DND-41 (cell line): ENCODE measurements at regions not wholly inside any gene's neighbourhood (a gene's known extent, or its start where the extent isn't known, plus 50 kb on each side); places are given as distances from the start of the nearest gene placed in this dataset.
A peak's percentile ranks its signal among the peaks of the same experiment; 100 is the strongest.

Source experiments
- ATAC-seq: fragments of 200-7000 bp; cut with Tn5 transposase; 3 replicates; pipeline ENCODE4 v1.9.1; 2021; ENCODE audit warnings: low read depth; ENCODE audit not compliant: insufficient read depth
- DNase-seq: peaks from one replicate; pipeline ENCODE4 v3.0.0-alpha.2; 2020
- H2AFZ ChIP-seq: 2 replicates; pipeline ENCODE4 v1.6.0; 2012; ENCODE audit warnings: low read depth, low read length
- H3K27ac ChIP-seq: 2 replicates; pipeline ENCODE4 v1.5.1; 2012; ENCODE audit warnings: low read length, inconsistent platforms
- H3K27me3 ChIP-seq: fragments of 200-600 bp; sonication (generic); 2 replicates; pipeline ENCODE4 v1.6.0; 2012; ENCODE audit warnings: low read length, mild to moderate bottlenecking, inconsistent platforms; ENCODE audit not compliant: insufficient read depth, poor library complexity
- H3K36me3 ChIP-seq: 2 replicates; pipeline ENCODE4 v1.5.1; 2012; ENCODE audit warnings: low read length, inconsistent platforms; ENCODE audit not compliant: insufficient read depth
- H3K4me1 ChIP-seq: 2 replicates; pipeline ENCODE4 v1.5.1; 2012; ENCODE audit warnings: mild to moderate bottlenecking, low read length; ENCODE audit not compliant: insufficient read depth
- H3K4me2 ChIP-seq: 2 replicates; pipeline ENCODE4 v1.6.0; 2012; ENCODE audit warnings: mild to moderate bottlenecking, moderate library complexity, low read length, inconsistent platforms; ENCODE audit not compliant: insufficient read depth
- H3K4me3 ChIP-seq, 2 experiments: fragments of 200-600 bp in 1 of 2; shearing (Covaris generic) in 1 of 2; 2 replicates each; pipeline ENCODE4 v1.5.1; 2012 to 2016; ENCODE audit warnings: inconsistent platforms in 2 of 2, low read length in 2 of 2, mild to moderate bottlenecking in 2 of 2, low read depth in 1 of 2, moderate library complexity in 1 of 2
- H3K79me2 ChIP-seq: 2 replicates; pipeline ENCODE4 v1.6.0; 2012; ENCODE audit warnings: low read length, inconsistent platforms; ENCODE audit not compliant: insufficient read depth
- H3K9ac ChIP-seq: 2 replicates; pipeline ENCODE4 v1.6.0; 2012; ENCODE audit warnings: low read depth, mild to moderate bottlenecking, inconsistent platforms, low read length, moderate library complexity
- H3K9me3 ChIP-seq: 2 replicates; pipeline ENCODE4 v1.5.1; 2012; ENCODE audit warnings: low read length, moderate library complexity, mild to moderate bottlenecking, inconsistent platforms; ENCODE audit not compliant: insufficient read depth, severe bottlenecking
- H4K20me1 ChIP-seq: 2 replicates; pipeline ENCODE4 v1.6.0; 2012; ENCODE audit warnings: low read length; ENCODE audit not compliant: insufficient read depth
- EZH2 ChIP-seq: IDR thresholded peaks from 3 replicates; pipeline ENCODE4 v1.6.1; 2012; ENCODE audit warnings: borderline replicate concordance, low read depth, mild to moderate bottlenecking, moderate library complexity, low read length, inconsistent platforms; ENCODE audit not compliant: severe bottlenecking
- TF ChIP-seq, protein P1 (sequence below): IDR thresholded peaks from 2 replicates; pipeline ENCODE4 v1.5.1; 2012; ENCODE audit warnings: borderline replicate concordance, low read length, moderate library complexity, mild to moderate bottlenecking; ENCODE audit not compliant: poor library complexity, severe bottlenecking; ENCODE audit errors: extremely low read depth

DNA sequence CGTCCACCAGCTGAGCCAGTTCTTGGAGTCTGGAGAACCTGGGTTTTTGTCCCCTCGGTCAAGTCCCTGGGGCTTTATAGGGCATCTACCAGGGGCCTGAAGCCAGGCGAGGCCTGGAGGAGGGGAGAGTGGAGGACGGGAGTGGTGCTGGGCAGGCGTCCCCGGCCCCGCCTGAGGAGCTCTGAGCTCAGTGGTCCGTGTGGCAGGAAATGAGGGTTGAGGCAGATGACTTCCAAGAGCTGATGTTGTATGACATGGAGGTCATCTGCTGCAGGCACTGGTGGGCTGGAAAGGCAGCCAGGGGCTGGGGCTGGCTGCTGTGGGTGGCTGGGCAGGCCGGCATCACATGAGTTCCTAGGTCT lies 118.5 kb upstream of the HS6ST1 start:
- Histone ChIP-seq H3K4me1 (peaks cover 38% of the 10 kb centered on the region), H3K36me3 (no peaks in the 10 kb centered on the region), H3K27ac (0 out of 2 replicates have a peak overlapping the region, but pooled peaks have one; percentile 14), H3K27me3 (no peaks in the 10 kb centered on the region), H3K79me2 (no peaks in the 10 kb centered on the region), H2AFZ (no peak overlapping the region), H3K9ac (no peak overlapping the region), H3K9me3 (no peaks in the 10 kb centered on the region), H3K4me3 (no peak overlapping the region), H4K20me1 (no peaks in the 10 kb centered on the region), H3K4me2 (no peak overlapping the region)
- ATAC-seq (no peak), DNase-seq (no peak)
- TF ChIP-seq, protein P1, sequence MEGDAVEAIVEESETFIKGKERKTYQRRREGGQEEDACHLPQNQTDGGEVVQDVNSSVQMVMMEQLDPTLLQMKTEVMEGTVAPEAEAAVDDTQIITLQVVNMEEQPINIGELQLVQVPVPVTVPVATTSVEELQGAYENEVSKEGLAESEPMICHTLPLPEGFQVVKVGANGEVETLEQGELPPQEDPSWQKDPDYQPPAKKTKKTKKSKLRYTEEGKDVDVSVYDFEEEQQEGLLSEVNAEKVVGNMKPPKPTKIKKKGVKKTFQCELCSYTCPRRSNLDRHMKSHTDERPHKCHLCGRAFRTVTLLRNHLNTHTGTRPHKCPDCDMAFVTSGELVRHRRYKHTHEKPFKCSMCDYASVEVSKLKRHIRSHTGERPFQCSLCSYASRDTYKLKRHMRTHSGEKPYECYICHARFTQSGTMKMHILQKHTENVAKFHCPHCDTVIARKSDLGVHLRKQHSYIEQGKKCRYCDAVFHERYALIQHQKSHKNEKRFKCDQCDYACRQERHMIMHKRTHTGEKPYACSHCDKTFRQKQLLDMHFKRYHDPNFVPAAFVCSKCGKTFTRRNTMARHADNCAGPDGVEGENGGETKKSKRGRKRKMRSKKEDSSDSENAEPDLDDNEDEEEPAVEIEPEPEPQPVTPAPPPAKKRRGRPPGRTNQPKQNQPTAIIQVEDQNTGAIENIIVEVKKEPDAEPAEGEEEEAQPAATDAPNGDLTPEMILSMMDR: no peak
- no peak for TF ChIP-seq EZH2

DNA sequence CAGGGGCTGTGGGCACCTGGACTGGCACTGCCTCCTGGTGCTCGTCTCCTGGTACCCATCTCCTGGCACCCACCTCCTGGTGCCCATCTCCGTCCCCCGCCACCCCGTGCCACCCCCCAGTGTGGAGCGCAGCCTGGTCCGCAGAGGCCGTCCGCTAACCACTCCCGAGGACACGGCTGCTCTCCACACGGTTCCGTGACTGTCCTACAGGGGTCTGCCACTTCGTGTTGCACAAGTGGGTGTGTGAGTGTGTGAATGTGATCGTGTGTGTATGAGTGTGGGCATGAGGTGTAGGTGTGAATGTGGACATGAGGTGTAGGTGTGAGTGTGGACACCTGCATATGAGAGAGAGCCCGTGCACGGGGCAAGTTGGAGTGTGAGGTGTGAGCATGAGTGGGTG lies 119.4 kb upstream of the HS6ST1 start:
- DNase-seq (no peak), ATAC-seq (no peak)
- Histone ChIP-seq H4K20me1 (no peaks in the 10 kb centered on the region), H3K27ac (no peak overlapping the region; the same call in 1 of the 2 replicates), H3K4me1 (peaks cover 38% of the 10 kb centered on the region), H3K4me3 (no peak overlapping the region), H3K27me3 (no peaks in the 10 kb centered on the region), H3K9me3 (no peaks in the 10 kb centered on the region), H3K9ac (no peak overlapping the region), H3K79me2 (no peaks in the 10 kb centered on the region), H3K36me3 (no peaks in the 10 kb centered on the region), H2AFZ (no peak overlapping the region), H3K4me2 (no peak overlapping the region)
- TF ChIP-seq, protein P1: no peak
- no peak for TF ChIP-seq EZH2

DNA sequence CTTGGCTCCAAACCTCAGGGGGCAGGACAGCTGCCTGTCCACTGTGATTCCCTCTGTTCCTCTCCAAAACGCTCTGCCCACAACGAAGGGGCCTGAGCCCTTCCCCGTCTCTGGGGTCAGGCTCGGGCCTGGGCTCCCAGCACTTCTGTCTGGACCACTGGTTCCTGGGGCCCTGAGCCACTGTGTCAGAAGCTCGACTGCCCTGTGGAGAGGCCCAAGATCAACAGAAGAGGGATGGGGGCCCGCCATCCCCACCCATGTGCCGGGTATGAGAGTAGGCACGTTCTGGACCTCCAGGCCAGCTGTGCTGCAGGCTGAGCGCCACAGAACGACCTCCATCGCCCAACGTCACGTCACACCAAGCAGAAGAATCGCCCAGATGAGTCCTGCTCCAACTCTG lies 119.9 kb upstream of the HS6ST1 start:
- H3K27me3 ChIP-seq: no peaks in the 10 kb centered on the region
- TF ChIP-seq, protein P1: no peak
- TF ChIP-seq EZH2: no peak

DNA sequence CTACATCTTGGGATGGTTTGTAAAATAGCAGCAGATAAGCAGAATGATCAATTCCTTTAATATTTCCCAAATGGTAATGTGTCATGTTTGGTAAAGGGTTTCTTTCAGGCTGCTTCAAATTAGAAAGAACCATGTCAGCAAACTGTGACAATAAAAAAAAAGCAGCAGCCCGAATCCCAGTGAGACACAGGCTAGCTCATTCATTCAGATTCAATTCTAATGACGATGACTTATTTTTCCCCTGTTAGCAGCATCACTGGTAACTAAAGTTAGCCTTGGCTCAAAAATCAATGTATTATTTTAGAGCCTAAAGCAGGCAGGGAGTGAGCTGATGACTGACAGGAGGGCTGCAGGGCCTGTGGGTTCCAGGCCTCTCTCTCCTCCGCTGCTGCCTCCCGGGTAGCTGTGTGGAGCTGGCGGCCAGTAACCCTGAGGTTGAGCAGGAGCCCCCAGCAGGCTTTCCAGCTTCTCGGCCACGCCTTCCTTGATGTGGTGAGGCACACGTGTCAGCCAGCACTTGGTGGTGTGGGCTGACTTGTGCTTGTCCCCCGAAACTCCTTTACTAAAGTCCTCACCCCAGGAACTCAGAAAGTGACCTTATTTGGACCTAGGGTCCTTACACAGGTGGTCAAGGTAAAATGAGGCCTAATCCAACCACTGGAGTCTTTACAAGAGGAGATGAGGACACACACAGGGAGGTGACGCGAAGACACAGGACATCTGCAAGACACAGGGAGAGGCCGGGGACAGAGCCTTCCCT lies 120.5 kb upstream of the HS6ST1 start:
- DNase-seq: peak; percentile 46
- H3K4me2 ChIP-seq: no peak overlapping the region
- no peaks in the 10 kb centered on the region for H3K9me3 ChIP-seq
- H3K4me1 ChIP-seq: peaks cover 30% of the 10 kb centered on the region
- TF ChIP-seq, protein P1: no peak
- TF ChIP-seq EZH2: no peak
- no peak overlapping the region for H2AFZ ChIP-seq
- no peaks in the 10 kb centered on the region for H3K79me2 ChIP-seq
- ATAC-seq: peak; percentile 53
- peak overlapping the region; percentile 19; the same call in 1 of the 2 replicates for H3K27ac ChIP-seq
- H3K9ac ChIP-seq: no peak overlapping the region
- H3K36me3 ChIP-seq: no peaks in the 10 kb centered on the region
- no peaks in the 10 kb centered on the region for H4K20me1 ChIP-seq
- no peak overlapping the region for H3K4me3 ChIP-seq
- no peaks in the 10 kb centered on the region for H3K27me3 ChIP-seq

More for the DNA sequence above, 119.9 kb upstream of the HS6ST1 start:
- DNase-seq (no peak), ATAC-seq (no peak)
- no peaks in the 10 kb centered on the region for H3K79me2 ChIP-seq
- H3K4me1 ChIP-seq: peaks cover 36% of the 10 kb centered on the region
- no peak overlapping the region for H3K9ac ChIP-seq
- no peaks in the 10 kb centered on the region for H3K36me3 ChIP-seq
- H3K9me3 ChIP-seq: no peaks in the 10 kb centered on the region
- no peak overlapping the region for H3K4me3 ChIP-seq
- no peak overlapping the region for H2AFZ ChIP-seq
- no peak overlapping the region; the same call in 1 of the 2 replicates for H3K27ac ChIP-seq
- no peaks in the 10 kb centered on the region for H4K20me1 ChIP-seq
- H3K4me2 ChIP-seq: no peak overlapping the region
